Stimulated activated CD8-positive, alpha-beta memory T cell treated with anti-CD3 and anti-CD28 coated beads, Interleukin-2, amount 100 ng/mL, for 1 hour (primary cell): ENCODE measurements at regions not wholly inside any gene's neighbourhood (a gene's known extent, or its start where the extent isn't known, plus 50 kb on each side); places are given as distances from the start of the nearest gene placed in this dataset.
"Not testable (repeated sequence)": the region's sequence is repeated elsewhere in the genome, so short reads cannot be mapped to it uniquely, and the experiment has no call there.

Experiments
- DNase-seq, 2 donors: peaks; one replicate each; pipeline ENCODE4 v3.0.0-alpha.2; 2020; ENCODE audit warnings: low read depth in 2 of 2

DNA sequence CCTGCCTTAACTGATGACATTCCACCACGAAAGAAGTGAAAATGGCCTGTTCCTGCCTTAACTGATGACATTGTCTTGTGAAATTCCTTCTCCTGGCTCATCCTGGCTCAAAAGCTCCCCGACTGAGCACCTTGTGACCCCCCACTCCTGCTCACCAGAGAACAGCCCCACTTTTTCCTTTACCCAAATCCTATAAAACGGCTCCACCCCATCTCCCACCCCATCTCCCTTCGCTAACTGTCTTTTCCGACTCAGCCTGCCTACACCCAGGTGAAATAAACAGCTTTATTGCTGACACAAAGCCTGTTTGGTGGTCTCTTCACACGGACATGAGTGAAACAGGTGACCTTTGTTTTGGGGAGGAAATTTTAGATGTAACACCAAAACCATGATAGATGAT, 674.4 kb downstream of the TLE1 start:
- DNase-seq: not testable (repeated sequence)

DNA sequence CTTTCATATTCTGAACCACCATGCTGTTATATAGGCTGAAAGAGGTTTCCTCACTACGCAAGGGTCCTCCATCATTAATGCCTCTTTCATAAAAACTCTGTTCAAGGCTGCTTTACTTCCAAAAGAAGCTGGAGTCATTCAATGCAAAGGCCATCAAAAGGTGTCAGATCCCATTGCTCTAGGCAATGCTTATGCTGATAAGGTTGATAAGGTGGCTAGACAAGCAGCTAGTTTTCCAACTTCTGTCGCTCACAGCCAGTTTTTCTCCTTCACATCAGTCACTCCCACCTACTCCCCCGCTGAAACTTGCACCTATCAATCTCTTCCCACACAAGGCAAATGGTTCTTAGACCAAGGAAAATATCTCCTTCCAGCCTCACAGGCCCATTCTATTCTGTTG, 676.2 kb downstream of the TLE1 start:
- DNase-seq: not testable (repeated sequence)

DNA sequence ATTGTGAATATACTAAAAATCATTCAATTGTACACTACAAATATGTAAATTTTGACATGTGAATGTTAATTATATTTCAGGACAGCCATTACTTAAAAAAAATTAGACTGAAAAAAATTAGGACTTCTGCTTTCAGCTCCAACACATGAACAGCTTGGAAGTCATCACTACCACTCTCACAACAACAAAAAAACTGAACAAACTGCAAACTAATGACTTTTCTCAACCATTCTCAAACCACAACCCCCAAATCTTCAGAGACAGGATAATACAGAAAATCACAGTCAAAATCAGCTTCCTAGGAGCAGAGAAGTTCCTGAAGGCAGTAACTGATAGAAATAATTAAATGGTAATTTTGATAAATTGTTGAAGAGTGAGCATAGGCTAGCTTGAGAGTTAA, 686.4 kb downstream of the TLE1 start:
- DNase-seq: no peak

DNA sequence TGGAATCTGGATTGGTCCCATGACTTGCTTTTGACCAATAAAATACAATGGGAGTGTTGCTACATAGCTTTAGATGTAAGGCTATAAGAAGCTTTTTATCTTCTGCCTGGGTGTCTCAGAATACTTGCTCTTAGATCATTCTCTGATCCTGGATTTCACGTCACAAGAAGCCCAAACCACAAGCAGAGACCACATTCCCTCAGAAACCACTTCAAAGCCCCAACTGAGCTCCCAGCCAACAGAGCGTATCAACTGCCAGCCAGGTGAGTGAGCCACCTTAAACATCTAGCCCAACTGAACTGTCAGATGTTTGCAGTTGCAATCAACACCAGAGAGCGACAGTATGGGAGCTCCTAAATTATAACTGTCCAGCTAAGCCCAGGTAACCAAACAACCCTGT, 687.1 kb downstream of the TLE1 start:
- no peak for DNase-seq

DNA sequence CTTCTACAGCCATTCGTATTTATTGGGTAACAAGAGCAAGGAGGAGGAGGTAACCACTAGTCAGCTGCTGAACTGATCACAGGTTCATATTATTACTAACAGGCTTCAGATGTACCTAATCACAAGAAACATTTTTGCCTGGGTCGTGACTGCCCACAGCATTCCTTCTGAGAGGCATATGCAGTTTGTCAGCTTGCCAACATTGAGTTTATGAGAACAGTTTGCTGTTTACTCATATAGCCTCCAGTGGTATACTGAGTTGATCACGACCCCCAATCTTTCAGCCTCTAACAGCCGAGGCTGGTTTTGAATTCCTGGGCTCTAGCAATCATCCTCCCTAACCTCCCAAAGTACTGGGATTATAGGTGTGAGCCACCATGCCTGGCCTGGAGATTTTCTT, 693.6 kb downstream of the TLE1 start:
- DNase-seq: no peak

DNA sequence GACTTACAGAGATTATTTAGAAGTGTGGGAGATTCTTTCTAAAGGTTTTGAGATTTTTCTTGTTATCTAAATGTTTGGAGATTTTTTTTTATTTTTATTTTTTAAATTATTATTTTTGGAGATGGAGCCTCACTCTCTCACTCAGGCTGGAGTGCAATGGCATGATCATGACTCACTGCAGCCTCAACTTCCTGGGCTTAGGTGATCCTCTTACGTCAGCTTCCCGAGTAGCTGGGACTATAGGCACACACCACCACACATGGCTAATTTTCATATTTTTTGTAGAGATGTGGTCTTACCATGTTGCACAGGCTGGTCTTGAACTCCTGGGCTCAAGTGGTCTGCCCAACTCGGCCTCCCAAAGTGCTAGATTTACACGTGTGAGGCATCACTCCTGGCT, 694.5 kb downstream of the TLE1 start:
- no peak for DNase-seq

DNA sequence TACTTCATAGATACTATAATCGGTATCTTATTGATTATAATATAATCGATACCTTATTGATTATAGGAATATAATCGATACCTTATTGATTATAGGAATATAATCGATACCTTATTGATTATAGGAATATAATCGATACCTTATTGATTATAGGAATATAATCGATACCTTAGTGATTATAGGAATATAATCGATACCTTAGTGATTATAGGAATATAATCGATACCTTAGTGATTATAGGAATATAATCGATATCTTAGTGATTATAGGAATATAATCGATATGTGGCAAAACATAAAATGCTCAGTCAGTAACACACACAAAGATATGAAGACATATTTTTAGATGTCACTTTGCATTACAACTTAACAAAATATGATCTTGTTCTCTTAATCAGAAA, 703.8 kb downstream of the TLE1 start:
- not testable (repeated sequence) for DNase-seq

DNA sequence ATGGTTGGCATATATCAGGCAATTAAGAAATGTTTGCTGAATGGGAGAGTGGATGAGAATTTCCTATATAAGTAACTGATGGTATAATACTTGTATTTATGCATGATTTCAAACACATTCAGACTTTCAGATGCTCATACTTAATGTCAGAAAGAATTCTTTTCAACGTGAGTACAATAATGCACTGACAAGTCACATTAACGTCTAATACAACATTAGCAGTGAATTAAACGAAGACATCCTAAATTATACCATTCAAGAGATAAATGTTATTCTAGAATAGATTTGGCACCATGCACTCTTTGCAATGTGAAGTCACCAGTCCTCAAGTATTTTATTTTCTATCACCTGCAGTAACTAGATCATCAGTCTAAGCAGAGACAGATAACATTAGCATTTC, 712.9 kb downstream of the TLE1 start:
- no peak for DNase-seq

DNA sequence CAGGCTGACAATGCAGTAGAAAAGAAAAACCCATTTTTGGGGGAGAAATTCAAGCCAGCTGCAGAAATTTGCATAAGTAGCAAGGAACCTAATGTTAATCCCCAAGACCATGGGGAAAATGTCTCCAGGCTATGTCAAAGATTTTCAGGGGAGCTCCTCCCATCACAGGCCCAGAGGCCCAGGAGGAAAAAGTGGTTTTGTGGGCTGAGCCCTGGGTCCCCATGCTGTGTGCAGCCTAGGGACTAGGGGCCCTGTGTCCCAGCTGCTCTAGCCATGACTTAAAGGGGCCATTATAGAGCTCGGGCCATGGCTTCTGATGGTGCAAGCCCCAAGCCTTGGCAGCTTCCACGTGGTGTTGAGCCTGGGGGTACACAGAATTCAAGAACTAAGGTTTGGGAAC, 719.0 kb downstream of the TLE1 start:
- DNase-seq: not testable (repeated sequence)

DNA sequence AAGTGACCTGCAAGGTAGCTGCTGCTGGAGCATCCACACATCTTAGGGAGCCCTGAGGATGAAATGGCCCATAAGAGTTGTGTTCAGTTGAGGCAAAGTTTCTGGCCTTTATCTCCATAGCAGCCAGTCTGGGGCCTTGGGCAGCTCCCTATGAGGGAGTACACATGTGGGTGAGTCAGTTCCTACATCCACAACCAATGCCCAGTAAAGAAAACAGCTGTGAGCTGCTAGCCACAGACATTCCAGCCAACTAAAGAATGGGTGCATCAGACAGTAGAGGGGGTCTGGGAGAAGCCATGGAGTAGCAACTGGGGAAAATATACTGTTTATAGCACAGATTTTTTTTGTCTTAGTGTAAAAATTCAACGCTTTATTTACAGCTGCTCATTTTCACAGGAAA, 720.7 kb downstream of the TLE1 start:
- no peak for DNase-seq

DNA sequence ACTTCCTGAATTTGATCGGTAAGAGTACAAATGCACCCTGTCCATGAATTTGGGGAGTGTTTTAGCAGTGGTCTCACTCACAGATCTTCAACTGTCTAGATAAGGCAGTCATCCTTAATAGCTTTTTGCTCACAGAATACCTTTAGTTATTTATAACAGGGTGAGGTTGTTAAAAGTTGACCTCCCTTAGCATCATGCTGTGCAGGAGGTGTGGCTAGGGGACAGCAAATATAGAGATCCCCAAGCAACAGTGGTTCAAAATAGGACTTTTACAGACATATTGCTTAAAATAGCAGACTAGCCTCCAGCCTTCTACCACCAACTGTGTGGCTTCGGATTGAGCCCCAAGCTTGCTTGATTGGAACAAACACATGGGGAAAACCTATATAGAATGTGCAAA, 724.4 kb downstream of the TLE1 start:
- DNase-seq: no peak

DNA sequence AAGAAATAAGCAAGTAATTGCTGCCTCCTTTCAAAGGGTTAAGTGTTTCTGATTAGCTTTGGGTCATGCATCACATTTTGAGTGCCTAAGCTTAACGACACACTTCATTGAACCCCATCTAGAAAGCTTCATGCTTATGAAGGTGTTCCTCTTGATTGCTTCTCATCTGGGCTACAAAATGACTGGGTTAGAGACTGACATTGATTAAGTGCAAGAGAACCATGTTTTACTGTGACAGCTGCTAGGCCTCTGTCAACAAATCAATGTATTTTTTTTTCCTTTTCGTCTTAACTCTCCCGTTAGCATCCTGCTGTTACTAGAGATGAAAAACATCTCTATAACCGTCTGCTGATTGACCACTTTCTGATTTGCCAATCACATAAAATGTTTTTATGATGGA, 725.0 kb downstream of the TLE1 start:
- no peak for DNase-seq

DNA sequence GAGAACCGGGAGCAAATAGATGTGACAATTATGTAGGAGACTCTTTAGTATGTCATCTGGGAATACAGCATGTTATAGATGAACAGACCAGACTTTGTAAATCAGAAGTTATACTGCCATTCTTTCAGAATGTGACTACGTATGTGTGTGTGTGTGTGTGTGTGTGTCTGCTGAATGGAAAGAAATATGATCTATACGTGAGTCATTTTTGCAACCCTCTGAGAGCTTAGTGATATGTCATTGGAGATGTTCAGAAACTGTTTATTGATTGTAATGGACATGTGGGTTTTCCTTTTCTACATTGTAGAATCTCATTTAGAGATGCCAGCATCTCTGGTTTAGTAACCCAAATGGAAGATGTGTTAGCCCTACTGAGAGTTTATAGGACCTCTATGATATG, 731.5 kb downstream of the TLE1 start:
- DNase-seq: no peak

DNA sequence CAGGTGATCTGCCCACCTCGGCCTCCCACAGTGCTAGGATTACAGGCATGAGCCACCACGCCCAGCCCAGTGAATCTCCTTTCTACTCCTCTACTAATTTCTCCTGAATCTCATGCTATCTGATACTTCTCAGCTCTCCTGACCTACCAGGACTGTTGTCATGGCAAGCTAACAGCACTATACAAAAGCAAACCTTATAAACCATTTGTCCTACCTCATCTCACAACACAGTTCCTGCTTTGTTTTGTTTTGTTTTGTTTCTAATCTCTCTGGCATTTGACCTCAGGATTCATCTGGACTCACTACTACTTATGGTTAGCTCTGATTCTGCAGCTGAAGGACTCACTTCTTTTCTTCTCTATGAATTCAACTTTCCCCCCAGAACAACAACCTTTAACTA, 734.8 kb downstream of the TLE1 start:
- no peak for DNase-seq

DNA sequence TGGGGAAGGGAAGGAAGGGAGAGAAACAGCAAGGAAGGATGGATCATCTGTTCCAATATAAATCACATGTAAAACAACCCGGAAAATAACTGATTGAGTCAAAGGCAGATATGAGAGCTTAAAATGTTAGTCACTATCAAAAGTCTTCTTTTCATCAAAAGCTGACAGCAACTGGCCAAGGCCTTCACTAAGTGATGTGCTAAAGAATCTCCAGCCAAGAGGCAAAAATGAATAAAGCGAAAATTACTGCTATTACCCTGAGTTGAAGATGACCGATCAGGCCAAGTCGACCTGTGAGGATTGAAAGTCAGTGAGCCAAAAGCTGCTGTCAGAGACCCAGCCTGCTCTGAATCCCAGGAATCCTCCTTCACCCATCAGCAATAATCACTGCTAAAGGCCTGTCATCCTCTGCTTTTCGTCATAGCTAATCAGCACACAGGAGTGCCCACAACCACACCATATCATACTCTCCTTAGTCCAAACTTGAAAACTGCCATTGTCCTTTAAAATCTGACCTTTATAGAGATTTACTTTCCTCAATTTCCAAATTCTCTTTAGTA, 736.9 kb downstream of the TLE1 start:
- no peak for DNase-seq

DNA sequence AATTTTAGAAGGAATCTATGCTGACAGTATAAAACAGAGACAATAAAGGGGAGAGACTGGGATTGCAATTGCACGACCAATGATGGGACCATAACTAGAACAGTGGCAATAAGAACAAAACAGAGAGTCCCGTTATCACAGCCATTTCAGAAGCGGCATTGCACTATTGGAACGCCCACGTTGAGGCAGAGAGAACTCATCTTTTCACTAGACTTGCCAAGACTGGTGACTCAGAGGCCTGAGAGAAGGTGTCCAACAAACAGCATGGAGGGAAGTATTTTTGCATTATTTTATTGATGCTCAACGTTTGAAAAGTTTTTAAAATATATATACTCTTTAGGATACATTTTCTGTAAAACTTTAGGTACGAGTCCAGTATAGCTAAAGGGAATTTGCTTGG, 737.7 kb downstream of the TLE1 start:
- no peak for DNase-seq

DNA sequence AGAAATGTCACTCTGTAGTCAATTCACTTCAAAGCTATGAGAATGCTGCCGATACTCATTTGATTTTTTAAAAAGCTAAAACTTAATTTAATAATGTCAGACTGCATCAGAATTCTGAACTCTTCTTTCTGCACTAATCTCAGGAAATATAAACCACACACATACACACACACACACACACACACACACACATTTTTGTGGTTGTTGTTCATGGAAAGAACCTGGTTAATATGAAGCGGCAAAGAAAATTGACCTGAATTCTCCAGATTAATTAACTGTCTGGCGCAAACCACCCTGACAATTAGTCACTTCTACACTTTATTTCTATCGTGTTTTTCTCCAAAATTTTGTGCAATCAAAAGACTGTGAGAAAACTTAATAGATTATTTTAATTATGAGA, 740.5 kb downstream of the TLE1 start:
- DNase-seq: no peak

DNA sequence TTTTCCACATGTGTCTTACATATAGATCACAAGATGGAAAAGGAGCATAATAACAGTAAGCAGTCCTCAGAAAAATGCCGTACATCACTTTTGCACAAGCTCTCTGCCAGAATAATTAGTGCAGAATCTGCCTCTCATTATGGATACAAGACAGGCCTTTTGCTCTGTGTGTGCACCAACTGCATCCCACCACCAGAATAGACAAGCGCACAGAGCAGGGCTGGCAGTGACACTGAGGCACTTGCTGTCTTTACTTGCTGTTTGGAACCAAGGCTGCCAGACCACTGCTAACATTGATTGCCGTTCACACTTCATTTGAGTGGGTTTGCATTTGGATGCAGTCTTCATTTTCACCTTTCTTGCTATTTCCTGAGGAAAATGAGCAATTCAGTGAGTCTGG, 741.3 kb downstream of the TLE1 start:
- DNase-seq: no peak

DNA sequence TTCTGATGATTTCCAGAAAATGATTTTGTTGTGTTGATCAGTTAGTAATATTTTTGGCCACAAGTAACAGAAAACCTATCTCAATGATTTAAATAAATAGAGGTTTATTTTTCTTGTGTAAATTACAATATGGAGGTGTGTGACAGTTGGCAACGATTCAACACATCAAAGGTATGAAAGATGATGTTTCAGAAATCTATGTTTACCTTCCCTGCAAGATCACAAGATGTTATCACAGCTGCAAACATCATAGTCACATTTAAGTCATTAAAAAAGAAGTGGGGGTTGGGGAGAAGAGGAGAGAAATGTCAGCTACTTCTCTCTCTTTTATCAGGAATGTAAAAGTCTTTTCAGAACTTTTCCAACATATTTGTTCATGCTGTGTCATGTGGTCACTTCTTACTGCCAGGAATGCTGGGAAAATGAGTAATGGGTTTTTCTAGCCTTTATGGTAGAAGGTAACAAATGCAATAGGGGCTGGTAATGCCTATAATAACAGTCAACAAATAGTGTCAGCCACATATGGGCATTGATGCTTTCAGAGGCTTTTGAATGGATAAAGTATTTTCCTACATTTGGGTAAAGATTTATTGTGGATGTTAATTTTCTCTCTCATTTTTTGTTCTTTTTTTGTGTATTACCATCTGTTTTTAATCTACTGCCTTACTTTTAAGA, 742.7 kb downstream of the TLE1 start:
- no peak for DNase-seq

DNA sequence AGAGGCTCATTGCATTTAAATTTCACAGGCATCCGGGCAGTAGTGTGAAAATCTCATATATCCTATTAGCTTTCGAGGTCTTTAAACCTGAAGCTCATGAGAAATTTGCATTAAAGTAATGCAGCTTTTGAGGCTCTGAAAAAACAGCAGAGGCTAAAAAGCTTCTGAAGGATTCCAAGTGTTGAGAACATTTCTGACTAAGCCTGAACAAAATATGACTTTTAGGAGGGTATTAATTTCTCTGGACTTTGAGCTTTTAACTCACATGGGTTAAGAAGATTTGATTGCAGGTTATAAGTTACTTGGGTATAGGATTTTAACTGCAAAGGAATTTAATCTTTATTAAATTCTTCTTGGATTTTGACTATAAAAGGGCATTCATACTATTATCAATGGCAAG, 743.9 kb downstream of the TLE1 start:
- DNase-seq: no peak

DNA sequence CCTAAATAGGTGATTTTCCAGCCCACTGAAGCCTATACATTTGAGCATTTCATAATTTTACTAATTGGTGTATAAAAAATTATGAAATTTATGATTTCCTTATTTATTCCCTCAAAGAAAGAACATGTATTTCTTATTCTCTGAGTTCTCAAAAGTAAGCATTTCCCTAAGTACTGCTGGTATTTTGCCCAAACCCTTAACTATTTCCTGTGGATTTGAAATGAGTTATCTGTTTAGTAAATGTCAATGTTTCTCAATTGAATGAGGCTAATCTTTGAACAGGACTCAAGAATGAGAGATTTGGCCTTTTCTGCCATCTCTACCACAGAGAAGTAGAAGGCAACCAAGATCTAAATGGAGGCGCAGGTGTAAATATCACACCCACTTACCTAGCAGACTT, 751.7 kb downstream of the TLE1 start:
- no peak for DNase-seq

DNA sequence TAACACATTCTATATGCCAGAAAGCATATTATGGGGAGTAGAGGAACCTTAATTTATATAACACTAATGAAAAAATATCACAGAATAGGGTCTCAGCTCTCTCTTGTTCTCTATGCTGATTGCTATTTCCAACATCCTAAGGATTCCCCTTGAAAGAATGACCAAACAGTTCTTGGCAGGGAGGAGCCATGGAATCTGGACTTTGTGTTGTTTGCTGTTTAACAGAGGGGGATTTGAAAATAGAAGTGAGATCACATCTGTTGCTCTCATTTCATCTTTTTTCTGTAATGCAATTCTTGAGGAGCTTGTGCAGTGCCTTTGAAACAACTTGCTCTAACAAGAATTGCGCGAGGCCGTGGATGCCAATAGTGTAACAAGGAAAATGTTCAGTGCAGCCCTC, 755.3 kb downstream of the TLE1 start:
- DNase-seq: no peak

DNA sequence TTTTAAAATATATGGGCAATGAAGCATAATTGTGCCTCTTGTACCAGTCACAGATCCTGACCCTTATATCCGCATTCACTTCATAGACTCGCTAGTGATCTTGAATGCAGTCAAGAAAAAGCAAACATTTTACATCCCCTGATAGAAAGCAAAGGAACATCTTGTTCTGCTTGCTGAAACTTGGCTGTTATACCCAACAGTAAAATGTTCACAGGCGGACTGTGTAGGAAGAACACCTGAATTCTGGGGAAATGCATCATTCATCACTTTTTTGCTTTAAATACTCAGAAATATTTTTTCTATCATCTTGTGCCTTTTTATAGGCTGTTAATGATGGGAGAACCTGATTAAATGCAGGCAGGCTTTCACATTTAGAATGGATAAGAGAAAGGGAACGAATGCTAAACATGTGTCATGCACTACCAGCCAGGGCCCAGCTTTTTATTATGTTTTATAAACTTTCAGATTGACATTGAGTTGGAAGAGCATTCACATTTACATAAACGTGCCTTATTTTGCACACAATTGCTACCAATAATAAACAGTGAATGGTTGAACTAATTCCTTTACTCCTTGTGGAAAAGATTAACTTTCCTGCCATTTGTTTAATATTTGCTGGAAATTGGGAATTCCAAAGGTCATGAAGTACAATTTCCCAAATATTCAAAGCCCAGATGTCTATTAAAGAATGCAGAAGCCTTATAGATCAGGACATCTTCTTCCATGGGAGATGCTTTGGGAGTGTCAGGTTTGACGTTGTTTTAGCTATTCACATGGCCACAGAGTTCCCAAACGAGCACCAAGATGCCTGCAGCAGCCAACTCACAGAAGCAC, 756.2 kb downstream of the TLE1 start:
- DNase-seq: no peak
